ENCODE measurements at regions not wholly inside any gene's neighbourhood (a gene's known extent, or its start where the extent isn't known, plus 50 kb on each side); places are given as distances from the start of the nearest gene placed in this dataset.

- no peak for TF ChIP-seq CTCF (IDR thresholded peaks at IDR 0.05)
- TF ChIP-seq POLR2A (IDR thresholded peaks at IDR 0.05), result no peak
These were observed 145.5 kb downstream of the GOLIM4 start for GRCh38 chr3:167950212-167950611.
